DND-41 (cell line): ENCODE measurements at regions not wholly inside any gene's neighbourhood (a gene's known extent, or its start where the extent isn't known, plus 50 kb on each side); places are given as distances from the start of the nearest gene placed in this dataset.

ENCODE experiments used
- ATAC-seq: fragments of 200-7000 bp; cut with Tn5 transposase; 3 replicates; pipeline ENCODE4 v1.9.1; 2021; ENCODE audit warnings: low read depth; ENCODE audit not compliant: insufficient read depth
- DNase-seq: peaks from one replicate; pipeline ENCODE4 v3.0.0-alpha.2; 2020
- H2AFZ ChIP-seq: 2 replicates; pipeline ENCODE4 v1.6.0; 2012; ENCODE audit warnings: low read depth, low read length
- H3K27ac ChIP-seq: 2 replicates; pipeline ENCODE4 v1.5.1; 2012; ENCODE audit warnings: low read length, inconsistent platforms
- H3K27me3 ChIP-seq: fragments of 200-600 bp; sonication (generic); 2 replicates; pipeline ENCODE4 v1.6.0; 2012; ENCODE audit warnings: low read length, mild to moderate bottlenecking, inconsistent platforms; ENCODE audit not compliant: insufficient read depth, poor library complexity
- H3K36me3 ChIP-seq: 2 replicates; pipeline ENCODE4 v1.5.1; 2012; ENCODE audit warnings: low read length, inconsistent platforms; ENCODE audit not compliant: insufficient read depth
- H3K4me1 ChIP-seq: 2 replicates; pipeline ENCODE4 v1.5.1; 2012; ENCODE audit warnings: mild to moderate bottlenecking, low read length; ENCODE audit not compliant: insufficient read depth
- H3K4me2 ChIP-seq: 2 replicates; pipeline ENCODE4 v1.6.0; 2012; ENCODE audit warnings: mild to moderate bottlenecking, moderate library complexity, low read length, inconsistent platforms; ENCODE audit not compliant: insufficient read depth
- H3K4me3 ChIP-seq, 2 experiments: fragments of 200-600 bp in 1 of 2; shearing (Covaris generic) in 1 of 2; 2 replicates each; pipeline ENCODE4 v1.5.1; 2012 to 2016; ENCODE audit warnings: inconsistent platforms in 2 of 2, low read length in 2 of 2, mild to moderate bottlenecking in 2 of 2, low read depth in 1 of 2, moderate library complexity in 1 of 2
- H3K79me2 ChIP-seq: 2 replicates; pipeline ENCODE4 v1.6.0; 2012; ENCODE audit warnings: low read length, inconsistent platforms; ENCODE audit not compliant: insufficient read depth
- H3K9ac ChIP-seq: 2 replicates; pipeline ENCODE4 v1.6.0; 2012; ENCODE audit warnings: low read depth, mild to moderate bottlenecking, inconsistent platforms, low read length, moderate library complexity
- H3K9me3 ChIP-seq: 2 replicates; pipeline ENCODE4 v1.5.1; 2012; ENCODE audit warnings: low read length, moderate library complexity, mild to moderate bottlenecking, inconsistent platforms; ENCODE audit not compliant: insufficient read depth, severe bottlenecking
- H4K20me1 ChIP-seq: 2 replicates; pipeline ENCODE4 v1.6.0; 2012; ENCODE audit warnings: low read length; ENCODE audit not compliant: insufficient read depth
- CTCF ChIP-seq: IDR thresholded peaks from 2 replicates; pipeline ENCODE4 v1.5.1; 2012; ENCODE audit warnings: borderline replicate concordance, low read length, moderate library complexity, mild to moderate bottlenecking; ENCODE audit not compliant: poor library complexity, severe bottlenecking; ENCODE audit errors: extremely low read depth
- EZH2 ChIP-seq: IDR thresholded peaks from 3 replicates; pipeline ENCODE4 v1.6.1; 2012; ENCODE audit warnings: borderline replicate concordance, low read depth, mild to moderate bottlenecking, moderate library complexity, low read length, inconsistent platforms; ENCODE audit not compliant: severe bottlenecking

DNA sequence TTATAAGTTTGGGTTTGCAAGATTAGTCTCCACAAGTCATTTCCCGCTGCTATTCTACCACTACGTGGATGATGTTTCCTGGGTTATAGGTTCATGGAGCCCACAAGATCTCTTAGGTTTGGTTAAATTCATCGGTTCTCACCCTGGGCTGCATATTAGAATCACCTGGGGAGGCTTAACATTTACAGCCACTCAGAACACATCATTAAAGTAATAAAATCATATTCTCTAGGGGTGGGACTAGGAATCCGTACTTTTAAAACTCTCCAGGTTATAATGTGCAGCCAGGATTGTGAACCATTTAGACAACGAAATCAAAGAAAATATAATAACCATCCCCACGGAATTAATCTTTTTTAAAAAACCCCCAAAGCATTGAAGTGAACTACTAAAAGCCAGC is 167.7 kb downstream of the ACTR3 start:
- Histone ChIP-seq H3K27me3 (no peaks in the 10 kb centered on the region), H3K79me2 (no peaks in the 10 kb centered on the region), H3K4me3 (no peak overlapping the region), H4K20me1 (no peaks in the 10 kb centered on the region), H3K4me1 (no peaks in the 10 kb centered on the region), H3K36me3 (no peaks in the 10 kb centered on the region), H3K27ac (no peak overlapping the region), H3K9ac (no peak overlapping the region), H3K9me3 (no peaks in the 10 kb centered on the region), H3K4me2 (no peak overlapping the region), H2AFZ (no peak overlapping the region)
- TF ChIP-seq EZH2 = no peak
- no peak for TF ChIP-seq CTCF
- DNase-seq (no peak), ATAC-seq (no peak)

DNA sequence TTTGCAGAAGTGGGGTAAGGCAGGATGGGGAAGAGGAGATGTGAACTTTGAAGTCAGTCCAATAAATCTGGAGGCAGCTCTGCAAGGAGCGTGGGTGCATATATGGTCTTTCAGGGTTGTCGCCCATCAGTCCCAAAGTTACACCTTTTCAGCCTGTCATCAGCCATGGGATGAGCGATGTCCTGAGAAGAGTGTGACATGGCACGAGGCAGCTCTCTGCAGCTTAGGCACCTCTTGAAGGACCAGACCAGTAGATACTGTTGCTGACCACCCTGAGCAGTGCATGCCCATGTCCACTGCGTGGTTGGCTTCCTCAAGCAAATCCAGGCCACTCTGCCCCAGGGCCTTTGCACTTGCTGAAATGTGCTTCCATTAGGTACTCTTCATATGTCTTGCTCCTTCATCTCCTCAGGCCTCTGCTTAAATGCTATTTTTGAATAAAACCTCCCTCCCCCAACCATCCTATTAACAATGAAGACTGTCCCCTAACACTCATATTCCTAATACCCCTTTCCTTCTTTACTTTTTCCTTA is 171.7 kb downstream of the ACTR3 start:
- no peak for TF ChIP-seq CTCF
- no peak for TF ChIP-seq EZH2
- ATAC-seq = no peak
- Histone ChIP-seq H3K4me1 (no peaks in the 10 kb centered on the region), H3K4me3 (no peak overlapping the region), H4K20me1 (no peaks in the 10 kb centered on the region), H3K9ac (no peak overlapping the region), H3K36me3 (no peaks in the 10 kb centered on the region), H3K27me3 (no peaks in the 10 kb centered on the region), H2AFZ (no peak overlapping the region), H3K79me2 (no peaks in the 10 kb centered on the region), H3K27ac (no peak overlapping the region), H3K9me3 (no peaks in the 10 kb centered on the region), H3K4me2 (no peak overlapping the region)
- no peak for DNase-seq

- ATAC-seq (no peak), DNase-seq (no peak)
- no peak overlapping the region for H3K9ac ChIP-seq
- no peaks in the 10 kb centered on the region for H3K36me3 ChIP-seq
- H2AFZ ChIP-seq = no peak overlapping the region
- no peak overlapping the region for H3K27ac ChIP-seq
- H4K20me1 ChIP-seq = no peaks in the 10 kb centered on the region
- no peaks in the 10 kb centered on the region for H3K9me3 ChIP-seq
- no peaks in the 10 kb centered on the region for H3K4me1 ChIP-seq
- H3K27me3 ChIP-seq = no peaks in the 10 kb centered on the region
- H3K79me2 ChIP-seq = no peaks in the 10 kb centered on the region
- no peak overlapping the region for H3K4me3 ChIP-seq
- TF ChIP-seq EZH2 (no peak), CTCF (no peak)
- no peak overlapping the region for H3K4me2 ChIP-seq
Observed at GRCh38 chr2:114063346-114063745, 173.5 kb downstream of the ACTR3 start.

- Histone ChIP-seq H3K4me1 (no peaks in the 10 kb centered on the region), H4K20me1 (no peaks in the 10 kb centered on the region), H3K4me2 (no peak overlapping the region), H3K79me2 (no peaks in the 10 kb centered on the region), H3K9ac (no peak overlapping the region), H3K27ac (no peak overlapping the region), H3K36me3 (no peaks in the 10 kb centered on the region), H2AFZ (no peak overlapping the region), H3K4me3 (no peak overlapping the region), H3K27me3 (no peaks in the 10 kb centered on the region), H3K9me3 (no peaks in the 10 kb centered on the region)
- TF ChIP-seq CTCF (no peak), EZH2 (no peak)
- no peak for ATAC-seq
- DNase-seq = no peak
Observed at GRCh38 chr2:114065731-114066130, 175.8 kb downstream of the ACTR3 start.
